ENCODE measurements at regions not wholly inside any gene's neighbourhood (a gene's known extent, or its start where the extent isn't known, plus 50 kb on each side); places are given as distances from the start of the nearest gene placed in this dataset.
"Not testable (repeated sequence)": the region's sequence is repeated elsewhere in the genome, so short reads cannot be mapped to it uniquely, and the experiment has no call there.

DNA sequence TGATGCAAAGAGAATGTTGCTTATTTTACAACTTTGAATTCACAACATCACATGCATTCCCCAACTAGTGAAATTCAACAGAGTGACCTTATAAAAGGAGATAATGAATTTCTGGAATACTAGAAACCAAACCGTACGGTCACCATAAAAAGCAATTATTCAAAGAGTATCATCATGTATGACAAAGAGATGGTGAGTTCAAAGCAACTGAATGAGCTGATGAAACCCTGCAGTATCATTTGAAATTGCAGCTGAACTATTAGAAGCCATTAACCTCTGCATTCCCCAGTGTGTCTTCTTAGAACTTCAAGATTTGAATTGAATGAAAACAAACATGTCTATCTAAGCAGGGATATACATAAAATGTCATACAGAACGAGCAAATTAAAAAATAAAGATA, 172.4 kb downstream of the SLITRK2 start:
- no peak overlapping the region for H2AFZ ChIP-seq (ENCODE audit: low read length)
- no peaks in the 10 kb centered on the region for H3K9me2 ChIP-seq (replicated peaks; ENCODE audit: insufficient read depth, low read length)
- H3K4me1 ChIP-seq (ENCODE audit: low read length) = no peaks in the 10 kb centered on the region
- no peaks in the 10 kb centered on the region for H4K20me1 ChIP-seq (ENCODE audit: insufficient read depth, low read depth, low read length)
- no peaks in the 10 kb centered on the region for H3K79me2 ChIP-seq (ENCODE audit: low read length)
- no peak for DNase-seq
- no peaks in the 10 kb centered on the region for H3K36me3 ChIP-seq (ENCODE audit: insufficient read depth, low read length)
- H3K4me2 ChIP-seq (ENCODE audit: low read depth, low read length, poor library complexity, severe bottlenecking) = no peak overlapping the region
- no peaks in the 10 kb centered on the region for H3K27me3 ChIP-seq (ENCODE audit: low read length)
- no peak overlapping the region for H3K9ac ChIP-seq (ENCODE audit: low read length)
- no peak overlapping the region for H3K4me3 ChIP-seq (ENCODE audit: low read length)
- peaks cover 18% of the 10 kb centered on the region for H3K9me3 ChIP-seq (ENCODE audit: low read length)
- no peak overlapping the region for H3K27ac ChIP-seq (ENCODE audit: low read length)

DNA sequence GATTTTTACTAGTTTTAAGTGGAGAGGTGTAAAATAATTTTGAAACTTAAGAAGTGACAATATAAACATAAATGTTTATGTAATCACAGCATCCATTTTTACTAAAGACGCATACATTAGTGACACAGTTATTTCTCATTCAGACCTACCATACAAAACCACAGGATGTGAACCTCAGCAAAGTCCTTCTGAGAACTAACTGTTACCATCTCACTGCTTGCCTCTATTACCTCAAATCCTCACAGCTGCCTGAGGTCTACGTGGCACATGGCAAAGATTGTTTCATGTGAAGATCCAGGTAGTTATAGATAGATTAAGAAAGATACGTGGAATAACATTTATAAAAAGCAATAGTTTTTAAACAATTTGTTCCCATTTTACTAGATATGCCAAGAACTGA, 189.0 kb downstream of the SLITRK2 start:
- Histone ChIP-seq H3K4me1 (ENCODE audit: low read length) (no peaks in the 10 kb centered on the region), H3K27me3 (ENCODE audit: low read length) (no peaks in the 10 kb centered on the region), H3K9me2 (replicated peaks; ENCODE audit: insufficient read depth, low read length) (no peaks in the 10 kb centered on the region), H3K4me2 (ENCODE audit: low read depth, low read length, poor library complexity, severe bottlenecking) (no peak overlapping the region), H3K27ac (ENCODE audit: low read length) (no peak overlapping the region), H3K9ac (ENCODE audit: low read length) (no peak overlapping the region), H3K4me3 (ENCODE audit: low read length) (no peak overlapping the region), H4K20me1 (ENCODE audit: insufficient read depth, low read depth, low read length) (no peaks in the 10 kb centered on the region), H3K9me3 (ENCODE audit: low read length) (peaks cover 2% of the 10 kb centered on the region; the same call in 1 of the 2 replicates), H3K36me3 (ENCODE audit: insufficient read depth, low read length) (no peaks in the 10 kb centered on the region), H3K79me2 (ENCODE audit: low read length) (no peaks in the 10 kb centered on the region), H2AFZ (ENCODE audit: low read length) (no peak overlapping the region)
- no peak for DNase-seq

DNA sequence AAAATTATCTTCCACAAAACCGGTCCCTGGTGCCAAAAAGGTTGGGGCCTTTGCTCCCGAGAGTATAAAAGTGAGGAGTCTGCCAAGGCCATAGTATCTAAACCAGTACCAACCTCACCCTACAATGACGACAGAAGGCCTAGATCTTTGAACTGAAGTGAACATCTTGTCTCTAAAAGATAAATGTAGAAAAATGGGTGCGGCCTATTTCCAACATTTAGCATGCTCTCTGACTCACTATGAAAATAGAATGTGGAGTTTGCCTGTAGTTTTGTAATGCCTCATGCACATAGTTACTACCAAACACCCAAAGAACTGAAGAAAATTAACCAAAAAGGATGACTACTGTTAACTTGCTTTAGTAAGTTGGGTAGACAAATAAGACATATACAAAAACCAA, 218.4 kb downstream of the SLITRK2 start:
- Histone ChIP-seq H3K9me2 (replicated peaks; ENCODE audit: insufficient read depth, low read length) (no peaks in the 10 kb centered on the region), H3K4me3 (ENCODE audit: low read length) (no peak overlapping the region), H3K4me2 (ENCODE audit: low read depth, low read length, poor library complexity, severe bottlenecking) (no peak overlapping the region)

GRCh38 chrX:146041741-146042140, 224.1 kb downstream of the SLITRK2 start:
- H3K9me2 ChIP-seq (replicated peaks; ENCODE audit: insufficient read depth, low read length) = no peaks in the 10 kb centered on the region
- no peaks in the 10 kb centered on the region for H3K79me2 ChIP-seq (ENCODE audit: low read length)
- H3K4me2 ChIP-seq (ENCODE audit: low read depth, low read length, poor library complexity, severe bottlenecking) = no peak overlapping the region
- H3K9ac ChIP-seq (ENCODE audit: low read length) = no peak overlapping the region
- H3K9me3 ChIP-seq (ENCODE audit: low read length) = peaks cover 4% of the 10 kb centered on the region
- H3K4me3 ChIP-seq (ENCODE audit: low read length) = no peak overlapping the region
- H2AFZ ChIP-seq (ENCODE audit: low read length) = no peak overlapping the region
- H3K4me1 ChIP-seq (ENCODE audit: low read length) = no peaks in the 10 kb centered on the region
- H4K20me1 ChIP-seq (ENCODE audit: insufficient read depth, low read depth, low read length) = no peaks in the 10 kb centered on the region
- H3K36me3 ChIP-seq (ENCODE audit: insufficient read depth, low read length) = no peaks in the 10 kb centered on the region
- DNase-seq = no peak
- no peaks in the 10 kb centered on the region for H3K27me3 ChIP-seq (ENCODE audit: low read length)
- no peak overlapping the region for H3K27ac ChIP-seq (ENCODE audit: low read length)

More for the DNA sequence above, 218.4 kb downstream of the SLITRK2 start:
- H2AFZ ChIP-seq (ENCODE audit: low read length) = no peak overlapping the region
- no peaks in the 10 kb centered on the region for H3K36me3 ChIP-seq (ENCODE audit: insufficient read depth, low read length)
- no peaks in the 10 kb centered on the region for H3K27me3 ChIP-seq (ENCODE audit: low read length)
- no peaks in the 10 kb centered on the region for H3K4me1 ChIP-seq (ENCODE audit: low read length)
- no peaks in the 10 kb centered on the region for H3K79me2 ChIP-seq (ENCODE audit: low read length)
- H3K27ac ChIP-seq (ENCODE audit: low read length) = no peak overlapping the region
- peaks cover 6% of the 10 kb centered on the region; the same call in 1 of the 2 replicates for H3K9me3 ChIP-seq (ENCODE audit: low read length)
- H4K20me1 ChIP-seq (ENCODE audit: insufficient read depth, low read depth, low read length) = no peaks in the 10 kb centered on the region
- no peak overlapping the region for H3K9ac ChIP-seq (ENCODE audit: low read length)
- no peak for DNase-seq

- H3K9ac ChIP-seq (ENCODE audit: low read length); H3K4me3 ChIP-seq (ENCODE audit: low read length); H4K20me1 ChIP-seq (ENCODE audit: insufficient read depth, low read depth, low read length); H3K27ac ChIP-seq (ENCODE audit: low read length); H3K79me2 ChIP-seq (ENCODE audit: low read length); H3K36me3 ChIP-seq (ENCODE audit: insufficient read depth, low read length); H3K4me1 ChIP-seq (ENCODE audit: low read length); H3K27me3 ChIP-seq (ENCODE audit: low read length); H2AFZ ChIP-seq (ENCODE audit: low read length); DNase-seq; H3K9me2 ChIP-seq (replicated peaks; ENCODE audit: insufficient read depth, low read length); H3K4me2 ChIP-seq (ENCODE audit: low read depth, low read length, poor library complexity, severe bottlenecking): not testable (repeated sequence)
- H3K9me3 ChIP-seq (ENCODE audit: low read length) = peaks cover 11% of the 10 kb centered on the region
Observed at GRCh38 chrX:146046011-146046715, 228.5 kb downstream of the SLITRK2 start.

DNA sequence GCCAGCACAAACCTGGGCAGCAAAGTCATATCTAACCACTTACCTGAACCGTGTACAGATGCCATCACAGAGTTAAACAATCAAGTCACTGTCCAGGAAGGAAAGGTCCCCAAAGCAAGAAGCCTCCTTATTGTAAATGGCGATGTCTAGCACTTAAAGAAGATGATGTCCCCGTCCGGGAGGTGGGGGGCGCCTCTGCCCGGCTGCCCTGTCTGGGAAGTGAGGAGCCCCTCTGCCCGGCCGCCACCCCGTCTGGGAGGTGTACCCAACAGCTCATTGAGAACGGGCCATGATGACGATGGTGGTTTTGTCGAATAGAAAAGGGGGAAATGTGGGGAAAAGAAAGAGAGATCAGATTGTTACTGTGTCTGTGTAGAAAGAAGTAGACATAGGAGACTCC, 231.9 kb downstream of the SLITRK2 start:
- not testable (repeated sequence) for H2AFZ ChIP-seq (ENCODE audit: low read length); H3K9ac ChIP-seq (ENCODE audit: low read length); H3K9me2 ChIP-seq (replicated peaks; ENCODE audit: insufficient read depth, low read length); H3K79me2 ChIP-seq (ENCODE audit: low read length); H3K4me1 ChIP-seq (ENCODE audit: low read length); DNase-seq; H4K20me1 ChIP-seq (ENCODE audit: insufficient read depth, low read depth, low read length); H3K36me3 ChIP-seq (ENCODE audit: insufficient read depth, low read length); H3K4me3 ChIP-seq (ENCODE audit: low read length); H3K4me2 ChIP-seq (ENCODE audit: low read depth, low read length, poor library complexity, severe bottlenecking); H3K27ac ChIP-seq (ENCODE audit: low read length); H3K27me3 ChIP-seq (ENCODE audit: low read length)
- peaks cover 16% of the 10 kb centered on the region for H3K9me3 ChIP-seq (ENCODE audit: low read length)

GRCh38 chrX:146054311-146054710, 236.7 kb downstream of the SLITRK2 start:
- Histone ChIP-seq H3K79me2 (ENCODE audit: low read length) (no peaks in the 10 kb centered on the region), H3K27ac (ENCODE audit: low read length) (no peak overlapping the region), H3K27me3 (ENCODE audit: low read length) (no peaks in the 10 kb centered on the region), H3K4me3 (ENCODE audit: low read length) (no peak overlapping the region), H2AFZ (ENCODE audit: low read length) (no peak overlapping the region), H3K4me2 (ENCODE audit: low read depth, low read length, poor library complexity, severe bottlenecking) (no peak overlapping the region), H3K9me2 (replicated peaks; ENCODE audit: insufficient read depth, low read length) (no peaks in the 10 kb centered on the region), H3K9me3 (ENCODE audit: low read length) (peaks cover 11% of the 10 kb centered on the region), H3K36me3 (ENCODE audit: insufficient read depth, low read length) (no peaks in the 10 kb centered on the region), H3K9ac (ENCODE audit: low read length) (no peak overlapping the region), H4K20me1 (ENCODE audit: insufficient read depth, low read depth, low read length) (no peaks in the 10 kb centered on the region), H3K4me1 (ENCODE audit: low read length) (no peaks in the 10 kb centered on the region)
- no peak for DNase-seq

DNA sequence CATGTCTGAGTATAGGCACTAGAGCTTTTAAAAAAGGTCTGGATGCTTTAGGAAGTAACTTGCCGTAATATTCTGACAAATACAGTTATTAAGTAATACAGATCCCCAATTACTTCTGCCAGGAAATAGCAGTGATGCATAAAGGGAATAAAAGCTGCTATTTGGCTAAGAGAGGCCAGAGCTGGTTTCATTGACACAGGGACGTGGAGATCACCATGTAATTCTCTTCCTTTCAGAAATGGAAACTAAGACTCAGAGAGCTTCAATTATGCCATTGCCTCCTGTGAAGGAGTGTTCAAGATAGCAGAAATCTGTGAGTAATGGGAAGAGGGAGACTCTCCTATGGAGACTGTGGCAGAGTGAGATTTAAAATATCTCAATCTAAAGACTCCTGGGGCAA, 238.1 kb downstream of the SLITRK2 start:
- Histone ChIP-seq H3K9me3 (ENCODE audit: low read length) (peaks cover 20% of the 10 kb centered on the region), H3K79me2 (ENCODE audit: low read length) (no peaks in the 10 kb centered on the region), H3K9ac (ENCODE audit: low read length) (no peak overlapping the region), H3K4me3 (ENCODE audit: low read length) (no peak overlapping the region), H3K9me2 (replicated peaks; ENCODE audit: insufficient read depth, low read length) (no peaks in the 10 kb centered on the region), H3K4me1 (ENCODE audit: low read length) (no peaks in the 10 kb centered on the region), H3K36me3 (ENCODE audit: insufficient read depth, low read length) (no peaks in the 10 kb centered on the region), H2AFZ (ENCODE audit: low read length) (no peak overlapping the region), H3K27me3 (ENCODE audit: low read length) (no peaks in the 10 kb centered on the region), H4K20me1 (ENCODE audit: insufficient read depth, low read depth, low read length) (no peaks in the 10 kb centered on the region), H3K4me2 (ENCODE audit: low read depth, low read length, poor library complexity, severe bottlenecking) (no peak overlapping the region), H3K27ac (ENCODE audit: low read length) (no peak overlapping the region)
- DNase-seq = no peak

Data from Karpas-422 (cell line).